Skeletal muscle tissue (tissue), 3 donors: ENCODE measurements at regions not wholly inside any gene's neighbourhood (a gene's known extent, or its start where the extent isn't known, plus 50 kb on each side); places are given as distances from the start of the nearest gene placed in this dataset.
"Not testable (repeated sequence)": the region's sequence is repeated elsewhere in the genome, so short reads cannot be mapped to it uniquely, and the experiment has no call there.

Source experiments
- H3K27ac ChIP-seq: one replicate; pipeline ENCODE4 v1.7.0; 2013; ENCODE audit warnings: mild to moderate bottlenecking, low read depth, low read length, inconsistent platforms
- H3K27me3 ChIP-seq, 3 donors: one replicate each; pipeline ENCODE4 v1.7.0; 2013; ENCODE audit warnings: low read length in 3 of 3; ENCODE audit not compliant: control insufficient read depth in 3 of 3, insufficient read depth in 3 of 3
- H3K36me3 ChIP-seq, 3 donors: one replicate each; pipeline ENCODE4 v1.7.0; 2013; ENCODE audit warnings: low read length in 3 of 3; ENCODE audit not compliant: control insufficient read depth in 3 of 3, insufficient read depth in 3 of 3
- H3K4me1 ChIP-seq, 3 donors: one replicate each; pipeline ENCODE4 v1.7.0; 2013; ENCODE audit warnings: low read length in 3 of 3, mild to moderate bottlenecking in 3 of 3; ENCODE audit not compliant: control insufficient read depth in 3 of 3, insufficient read depth in 3 of 3
- H3K4me3 ChIP-seq, 3 donors: one replicate each; pipeline ENCODE4 v1.7.0; 2013; ENCODE audit warnings: low read length in 3 of 3
- H3K9ac ChIP-seq, 3 donors: one replicate each; pipeline ENCODE4 v1.7.0; 2013; ENCODE audit warnings: low read length in 3 of 3, mild to moderate bottlenecking in 3 of 3, moderate library complexity in 2 of 3, low read depth in 1 of 3
- H3K9me3 ChIP-seq, 3 donors: one replicate each; pipeline ENCODE4 v1.7.0; 2013; ENCODE audit warnings: low read length in 3 of 3; ENCODE audit not compliant: control insufficient read depth in 3 of 3
- donor health status: Osteomylitis.

- no peaks in the 10 kb centered on the region for H3K4me1 ChIP-seq
- H3K9me3 ChIP-seq, result no peaks in the 10 kb centered on the region
- no peak overlapping the region for H3K9ac ChIP-seq
- H3K27me3 ChIP-seq, result no peaks in the 10 kb centered on the region
- H3K27ac ChIP-seq, result no peak overlapping the region
- no peak overlapping the region for H3K4me3 ChIP-seq
- no peaks in the 10 kb centered on the region for H3K36me3 ChIP-seq
Observed at GRCh38 chr13:73303851-73304250, 245.0 kb downstream of the KLF5 start.

- not testable (repeated sequence) for H3K9ac ChIP-seq, H3K4me1 ChIP-seq, H3K9me3 ChIP-seq, H3K36me3 ChIP-seq, H3K27me3 ChIP-seq, H3K27ac ChIP-seq, H3K4me3 ChIP-seq
Observed at GRCh38 chr13:73301622-73302021, 242.8 kb downstream of the KLF5 start.

GRCh38 chr13:73300718-73301425 lies 242.1 kb downstream of the KLF5 start:
- H3K36me3 ChIP-seq, result no peaks in the 10 kb centered on the region
- no peak overlapping the region for H3K27ac ChIP-seq
- H3K27me3 ChIP-seq, result no peaks in the 10 kb centered on the region
- no peaks in the 10 kb centered on the region for H3K9me3 ChIP-seq
- no peak overlapping the region for H3K4me3 ChIP-seq
- H3K4me1 ChIP-seq, result no peaks in the 10 kb centered on the region
- H3K9ac ChIP-seq, result no peak overlapping the region

GRCh38 chr13:73299787-73300186 lies 241.0 kb downstream of the KLF5 start:
- no peak overlapping the region for H3K9ac ChIP-seq
- H3K4me3 ChIP-seq, result no peak overlapping the region
- H3K4me1 ChIP-seq, result no peaks in the 10 kb centered on the region
- H3K27me3 ChIP-seq, result no peaks in the 10 kb centered on the region
- H3K27ac ChIP-seq, result no peak overlapping the region
- no peaks in the 10 kb centered on the region for H3K36me3 ChIP-seq
- no peaks in the 10 kb centered on the region for H3K9me3 ChIP-seq

- Histone ChIP-seq H3K27me3 (no peaks in the 10 kb centered on the region), H3K4me3 (no peak overlapping the region), H3K9ac (no peak overlapping the region), H3K36me3 (no peaks in the 10 kb centered on the region), H3K4me1 (no peaks in the 10 kb centered on the region), H3K9me3 (no peaks in the 10 kb centered on the region), H3K27ac (no peak overlapping the region)
Observed at GRCh38 chr13:73293913-73294523, 235.2 kb downstream of the KLF5 start.

GRCh38 chr13:73292127-73292526 lies 233.3 kb downstream of the KLF5 start:
- H3K27me3 ChIP-seq, result no peaks in the 10 kb centered on the region
- H3K27ac ChIP-seq, result no peak overlapping the region
- no peak overlapping the region for H3K9ac ChIP-seq
- H3K9me3 ChIP-seq, result no peaks in the 10 kb centered on the region
- H3K36me3 ChIP-seq, result no peaks in the 10 kb centered on the region
- H3K4me1 ChIP-seq, result no peaks in the 10 kb centered on the region
- no peak overlapping the region for H3K4me3 ChIP-seq

GRCh38 chr13:73290844-73291243 lies 232.0 kb downstream of the KLF5 start:
- Histone ChIP-seq H3K9me3 (no peaks in the 10 kb centered on the region), H3K9ac (no peak overlapping the region), H3K4me1 (no peaks in the 10 kb centered on the region), H3K4me3 (no peak overlapping the region), H3K36me3 (no peaks in the 10 kb centered on the region), H3K27me3 (no peaks in the 10 kb centered on the region), H3K27ac (no peak overlapping the region)

- no peak overlapping the region for H3K27ac ChIP-seq
- H3K27me3 ChIP-seq, result no peaks in the 10 kb centered on the region
- H3K4me1 ChIP-seq, result no peaks in the 10 kb centered on the region
- no peak overlapping the region for H3K9ac ChIP-seq
- no peaks in the 10 kb centered on the region for H3K9me3 ChIP-seq
- no peak overlapping the region for H3K4me3 ChIP-seq
- no peaks in the 10 kb centered on the region for H3K36me3 ChIP-seq
Observed at GRCh38 chr13:73288596-73288995, 229.8 kb downstream of the KLF5 start.

- H3K9me3 ChIP-seq, result no peaks in the 10 kb centered on the region
- H3K36me3 ChIP-seq, result no peaks in the 10 kb centered on the region
- H3K27me3 ChIP-seq, result no peaks in the 10 kb centered on the region
- no peak overlapping the region for H3K4me3 ChIP-seq
- H3K4me1 ChIP-seq, result no peaks in the 10 kb centered on the region
- H3K27ac ChIP-seq, result no peak overlapping the region
- H3K9ac ChIP-seq, result no peak overlapping the region
Observed at GRCh38 chr13:73287831-73288230, 229.0 kb downstream of the KLF5 start.

GRCh38 chr13:73286942-73287620 lies 228.3 kb downstream of the KLF5 start:
- no peak overlapping the region for H3K4me3 ChIP-seq
- no peaks in the 10 kb centered on the region for H3K9me3 ChIP-seq
- H3K27ac ChIP-seq, result no peak overlapping the region
- no peak overlapping the region for H3K9ac ChIP-seq
- H3K4me1 ChIP-seq, result no peaks in the 10 kb centered on the region
- no peaks in the 10 kb centered on the region for H3K36me3 ChIP-seq
- H3K27me3 ChIP-seq, result no peaks in the 10 kb centered on the region
